PFSK-1 (cell line): ENCODE measurements at regions not wholly inside any gene's neighbourhood (a gene's known extent, or its start where the extent isn't known, plus 50 kb on each side); places are given as distances from the start of the nearest gene placed in this dataset.

Source experiments
- POLR2AphosphoS5 ChIP-seq: IDR thresholded peaks from 2 replicates; pipeline ENCODE4 v1.6.1; 2012; ENCODE audit warnings: low read depth, mild to moderate bottlenecking, control low read depth, low read length, moderate library complexity
- TAF1 ChIP-seq: IDR thresholded peaks from 2 replicates; pipeline ENCODE4 v1.6.1; 2012; ENCODE audit warnings: low read length, control low read depth, borderline replicate concordance; ENCODE audit not compliant: insufficient read depth
- TF ChIP-seq, protein P1 (sequence below), 2 experiments: IDR thresholded peaks; 2 replicates each; pipeline versions ENCODE4 v1.6.1 to v1.8.0; 2011 to 2012; ENCODE audit warnings: low read depth in 2 of 2, low read length in 2 of 2, control low read depth in 1 of 2, inconsistent platforms in 1 of 2, mild to moderate bottlenecking in 1 of 2, moderate library complexity in 1 of 2; ENCODE audit not compliant: insufficient read depth in 1 of 2

DNA sequence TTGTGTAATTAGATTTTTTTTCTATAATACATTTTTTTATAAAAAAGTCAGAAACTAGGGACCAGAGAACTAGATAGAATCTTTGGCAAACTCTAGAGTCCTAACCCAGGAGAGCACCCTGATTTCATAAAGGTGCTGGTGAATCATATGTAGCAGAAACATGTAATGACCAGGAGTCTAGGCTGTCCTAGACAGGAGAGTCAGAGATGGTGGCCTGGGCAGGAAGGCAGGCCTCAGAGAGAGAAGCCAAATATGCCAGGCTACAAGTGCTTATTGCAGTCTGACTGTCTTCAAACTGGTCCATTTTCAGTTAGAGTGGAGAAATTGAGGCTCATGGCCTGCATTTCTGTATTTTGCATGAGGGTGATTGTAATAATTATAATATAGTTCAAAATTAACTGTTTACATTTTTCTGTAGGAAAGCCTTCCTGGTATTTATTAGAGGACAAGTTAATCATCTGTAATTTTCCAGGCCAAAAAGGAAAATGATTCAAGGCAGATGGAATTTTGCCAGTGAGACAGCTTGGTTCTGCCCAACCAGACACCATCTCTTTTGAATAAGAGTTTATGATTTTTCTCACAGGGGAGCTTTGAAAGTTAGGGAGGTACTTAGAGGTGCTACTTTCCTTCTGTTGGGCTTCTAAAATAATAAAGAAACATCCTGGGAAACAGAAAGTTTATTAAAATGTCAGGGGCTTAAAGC, 129.8 kb downstream of the S1PR1 start:
- TF ChIP-seq, protein P1, sequence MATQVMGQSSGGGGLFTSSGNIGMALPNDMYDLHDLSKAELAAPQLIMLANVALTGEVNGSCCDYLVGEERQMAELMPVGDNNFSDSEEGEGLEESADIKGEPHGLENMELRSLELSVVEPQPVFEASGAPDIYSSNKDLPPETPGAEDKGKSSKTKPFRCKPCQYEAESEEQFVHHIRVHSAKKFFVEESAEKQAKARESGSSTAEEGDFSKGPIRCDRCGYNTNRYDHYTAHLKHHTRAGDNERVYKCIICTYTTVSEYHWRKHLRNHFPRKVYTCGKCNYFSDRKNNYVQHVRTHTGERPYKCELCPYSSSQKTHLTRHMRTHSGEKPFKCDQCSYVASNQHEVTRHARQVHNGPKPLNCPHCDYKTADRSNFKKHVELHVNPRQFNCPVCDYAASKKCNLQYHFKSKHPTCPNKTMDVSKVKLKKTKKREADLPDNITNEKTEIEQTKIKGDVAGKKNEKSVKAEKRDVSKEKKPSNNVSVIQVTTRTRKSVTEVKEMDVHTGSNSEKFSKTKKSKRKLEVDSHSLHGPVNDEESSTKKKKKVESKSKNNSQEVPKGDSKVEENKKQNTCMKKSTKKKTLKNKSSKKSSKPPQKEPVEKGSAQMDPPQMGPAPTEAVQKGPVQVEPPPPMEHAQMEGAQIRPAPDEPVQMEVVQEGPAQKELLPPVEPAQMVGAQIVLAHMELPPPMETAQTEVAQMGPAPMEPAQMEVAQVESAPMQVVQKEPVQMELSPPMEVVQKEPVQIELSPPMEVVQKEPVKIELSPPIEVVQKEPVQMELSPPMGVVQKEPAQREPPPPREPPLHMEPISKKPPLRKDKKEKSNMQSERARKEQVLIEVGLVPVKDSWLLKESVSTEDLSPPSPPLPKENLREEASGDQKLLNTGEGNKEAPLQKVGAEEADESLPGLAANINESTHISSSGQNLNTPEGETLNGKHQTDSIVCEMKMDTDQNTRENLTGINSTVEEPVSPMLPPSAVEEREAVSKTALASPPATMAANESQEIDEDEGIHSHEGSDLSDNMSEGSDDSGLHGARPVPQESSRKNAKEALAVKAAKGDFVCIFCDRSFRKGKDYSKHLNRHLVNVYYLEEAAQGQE (IDR thresholded peaks at IDR 0.05; ENCODE audit: insufficient read depth in 1 of 2, low read depth in 2 of 2, low read length in 2 of 2), result no peak
- TF ChIP-seq POLR2AphosphoS5, result no peak
- TF ChIP-seq TAF1, result no peak
